Activated naive CD8-positive, alpha-beta T cell treated with anti-CD3 and anti-CD28 coated beads, Interleukin-2, amount 10 ng/mL, durations not matched to agents 7 days and 5 days (primary cell): ENCODE measurements at regions not wholly inside any gene's neighbourhood (a gene's known extent, or its start where the extent isn't known, plus 50 kb on each side); places are given as distances from the start of the nearest gene placed in this dataset.
A peak's percentile ranks its signal among the peaks of the same experiment; 100 is the strongest.

Experiments
- ATAC-seq: fragments of 150-1000 bp; cut with Tn5 transposase; one replicate; pipeline ENCODE4 v1.10.0; 2021; ENCODE audit warnings: low read depth, moderate library complexity
- POLR2A ChIA-PET: fragments of 350-600 bp; sonication (Branson Sonifier 250); formaldehyde crosslinking; loops from one replicate; lab custom pipeline; 2021; ENCODE audit warnings: antibody characterized with exemption; lab: Charles Lee
- DNase-seq: peaks from one replicate; pipeline ENCODE4 v3.0.0; 2021
- H3K27ac Mint-ChIP-seq: one replicate; pipeline ENCODE4 v1.8.0; 2022; ENCODE audit warnings: mild to moderate bottlenecking, mixed read lengths
- H3K27me3 Mint-ChIP-seq: one replicate; pipeline ENCODE4 v1.8.0; 2022; ENCODE audit warnings: mild to moderate bottlenecking, moderate library complexity, mixed read lengths
- H3K36me3 Mint-ChIP-seq: one replicate; pipeline ENCODE4 v1.8.0; 2021; ENCODE audit warnings: mild to moderate bottlenecking, mixed read lengths
- H3K4me1 Mint-ChIP-seq: one replicate; pipeline ENCODE4 v1.8.0; 2021; ENCODE audit warnings: mixed read lengths
- H3K4me3 Mint-ChIP-seq: one replicate; pipeline ENCODE4 v1.8.0; 2022; ENCODE audit warnings: mild to moderate bottlenecking, moderate library complexity, mixed read lengths
- H3K9me3 Mint-ChIP-seq: one replicate; pipeline ENCODE4 v1.8.0; 2021; ENCODE audit warnings: mixed read lengths

- POLR2A ChIA-PET: no interaction called here
- peak overlapping the region; percentile 79 for H3K4me3 Mint-ChIP-seq
- no peak for DNase-seq
- H3K4me1 Mint-ChIP-seq: peaks cover 31% of the 10 kb centered on the region
- peak overlapping the region; percentile 87 for H3K27ac Mint-ChIP-seq
- H3K36me3 Mint-ChIP-seq: peaks cover 9% of the 10 kb centered on the region
- H3K9me3 Mint-ChIP-seq: peaks cover 6% of the 10 kb centered on the region
- no peak for ATAC-seq
- H3K27me3 Mint-ChIP-seq: peaks cover 47% of the 10 kb centered on the region
These were observed 126.8 kb upstream of the SEM1 start for GRCh38 chr7:96836456-96836855.

- H3K4me1 Mint-ChIP-seq: peaks cover 31% of the 10 kb centered on the region
- peaks cover 8% of the 10 kb centered on the region for H3K9me3 Mint-ChIP-seq
- DNase-seq (no peak), ATAC-seq (peak; percentile 97)
- POLR2A ChIA-PET: interaction anchor here (0.7 kb wide), 1 partner anchor 54 kb away, joined by 3 read pairs; no protein-coding TSS in a partner anchor
- H3K27ac Mint-ChIP-seq: peak overlapping the region; percentile 87
- peak overlapping the region; percentile 79 for H3K4me3 Mint-ChIP-seq
- peaks cover 52% of the 10 kb centered on the region for H3K27me3 Mint-ChIP-seq
- H3K36me3 Mint-ChIP-seq: peaks cover 9% of the 10 kb centered on the region
These were observed 127.9 kb upstream of the SEM1 start for GRCh38 chr7:96837593-96837992.

DNA sequence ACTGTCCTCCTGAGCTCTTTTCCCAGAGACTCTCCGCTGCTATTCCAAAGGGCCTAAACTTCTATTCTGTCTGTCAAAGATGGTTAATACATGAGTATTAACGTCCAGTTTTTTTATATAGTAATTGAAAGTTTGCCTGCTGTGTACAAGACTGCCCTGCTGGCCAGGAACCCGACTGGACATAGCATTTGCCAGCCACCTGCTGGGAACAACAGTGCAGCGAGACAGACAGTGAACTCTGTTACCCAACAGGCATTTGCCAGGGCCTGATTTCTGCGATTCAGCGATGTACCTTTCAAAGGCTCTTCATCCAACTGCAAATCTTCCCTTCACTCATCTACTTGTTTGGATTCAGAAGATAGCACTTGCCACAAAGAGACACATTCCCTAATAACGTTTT is 128.8 kb upstream of the SEM1 start:
- DNase-seq (no peak), ATAC-seq (no peak)
- H3K9me3 Mint-ChIP-seq: peaks cover 8% of the 10 kb centered on the region
- H3K27me3 Mint-ChIP-seq: peaks cover 59% of the 10 kb centered on the region
- H3K27ac Mint-ChIP-seq: no peak overlapping the region
- H3K4me3 Mint-ChIP-seq: peak overlapping the region; percentile 29
- H3K4me1 Mint-ChIP-seq: peaks cover 31% of the 10 kb centered on the region
- POLR2A ChIA-PET: no interaction called here
- peaks cover 11% of the 10 kb centered on the region for H3K36me3 Mint-ChIP-seq

GRCh38 chr7:96855139-96855538 is 145.5 kb upstream of the SEM1 start:
- Mint-ChIP-seq H3K4me1 (no peaks in the 10 kb centered on the region), H3K27ac (no peak overlapping the region), H3K36me3 (no peaks in the 10 kb centered on the region), H3K9me3 (peaks cover 3% of the 10 kb centered on the region), H3K4me3 (no peak overlapping the region), H3K27me3 (peaks cover 42% of the 10 kb centered on the region)
- ATAC-seq (no peak), DNase-seq (no peak)
- POLR2A ChIA-PET: no interaction called here

GRCh38 chr7:96855691-96856090 is 146.0 kb upstream of the SEM1 start:
- Mint-ChIP-seq H3K36me3 (no peaks in the 10 kb centered on the region), H3K9me3 (peaks cover 5% of the 10 kb centered on the region), H3K27ac (no peak overlapping the region), H3K27me3 (peaks cover 47% of the 10 kb centered on the region), H3K4me1 (no peaks in the 10 kb centered on the region), H3K4me3 (no peak overlapping the region)
- POLR2A ChIA-PET: no interaction called here
- no peak for ATAC-seq
- no peak for DNase-seq

DNA sequence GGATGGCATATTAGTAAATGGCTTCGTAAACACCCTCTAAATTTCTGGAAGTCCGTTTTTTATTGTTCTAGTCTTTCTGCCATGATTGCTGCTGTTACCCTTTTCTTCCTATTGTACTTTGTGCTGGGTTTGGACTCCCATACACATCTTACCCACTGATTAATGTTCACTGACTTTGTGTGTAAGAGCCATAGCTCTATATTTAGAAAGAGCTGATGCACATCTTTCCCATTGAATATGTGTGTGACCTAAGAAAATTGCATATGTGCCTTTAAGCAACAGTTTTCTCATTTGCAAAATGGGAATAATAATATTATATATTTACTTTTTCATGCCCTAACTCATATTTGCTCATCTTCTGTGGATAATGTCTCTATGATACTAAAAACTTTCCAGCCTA is 135.8 kb upstream of the DLX6 start:
- H3K27ac Mint-ChIP-seq: no peak overlapping the region
- POLR2A ChIA-PET: no interaction called here
- H3K9me3 Mint-ChIP-seq: peaks cover 6% of the 10 kb centered on the region
- H3K4me1 Mint-ChIP-seq: peaks cover 2% of the 10 kb centered on the region
- H3K36me3 Mint-ChIP-seq: no peaks in the 10 kb centered on the region
- DNase-seq (no peak), ATAC-seq (no peak)
- H3K27me3 Mint-ChIP-seq: peaks cover 11% of the 10 kb centered on the region
- H3K4me3 Mint-ChIP-seq: no peak overlapping the region

DNA sequence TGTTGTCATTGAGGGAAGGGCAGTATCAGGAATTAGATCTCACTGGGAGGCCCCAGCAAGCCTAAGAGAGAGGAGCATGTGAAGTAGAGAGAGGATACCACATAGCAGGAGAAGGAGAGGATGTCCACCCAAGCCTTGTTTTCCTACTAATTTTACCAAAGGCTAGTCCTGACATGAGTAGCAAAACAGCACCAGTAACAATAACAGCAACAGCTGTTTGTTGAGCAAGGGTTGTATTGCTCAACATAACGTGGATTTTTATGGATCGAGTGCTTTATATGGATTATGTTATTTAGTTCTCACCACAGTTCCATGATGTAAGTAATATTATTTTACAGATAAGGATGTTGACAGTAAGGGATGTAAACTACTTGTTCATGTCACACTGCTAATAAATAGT is 135.2 kb upstream of the DLX6 start:
- ATAC-seq: no peak
- POLR2A ChIA-PET: no interaction called here

GRCh38 chr7:96870934-96871333 is 134.4 kb upstream of the DLX6 start:
- no peak overlapping the region for H3K27ac Mint-ChIP-seq
- POLR2A ChIA-PET: no interaction called here
- no peak overlapping the region for H3K4me3 Mint-ChIP-seq
- H3K36me3 Mint-ChIP-seq: no peaks in the 10 kb centered on the region
- H3K27me3 Mint-ChIP-seq: peaks cover 7% of the 10 kb centered on the region
- ATAC-seq (no peak), DNase-seq (no peak)
- H3K4me1 Mint-ChIP-seq: peaks cover 2% of the 10 kb centered on the region
- H3K9me3 Mint-ChIP-seq: peaks cover 6% of the 10 kb centered on the region

More for the DNA sequence above, 135.2 kb upstream of the DLX6 start:
- DNase-seq: no peak
- Mint-ChIP-seq H3K4me1 (peaks cover 2% of the 10 kb centered on the region), H3K4me3 (no peak overlapping the region), H3K9me3 (peaks cover 6% of the 10 kb centered on the region), H3K36me3 (no peaks in the 10 kb centered on the region), H3K27ac (no peak overlapping the region), H3K27me3 (peaks cover 7% of the 10 kb centered on the region)

- POLR2A ChIA-PET: no interaction called here
- H3K27me3 Mint-ChIP-seq: no peaks in the 10 kb centered on the region
- H3K4me3 Mint-ChIP-seq: no peak overlapping the region
- H3K27ac Mint-ChIP-seq: no peak overlapping the region
- no peaks in the 10 kb centered on the region for H3K36me3 Mint-ChIP-seq
- DNase-seq (no peak), ATAC-seq (no peak)
- no peaks in the 10 kb centered on the region for H3K4me1 Mint-ChIP-seq
- H3K9me3 Mint-ChIP-seq: no peaks in the 10 kb centered on the region
These were observed 117.9 kb upstream of the DLX6 start for GRCh38 chr7:96887426-96887825.

DNA sequence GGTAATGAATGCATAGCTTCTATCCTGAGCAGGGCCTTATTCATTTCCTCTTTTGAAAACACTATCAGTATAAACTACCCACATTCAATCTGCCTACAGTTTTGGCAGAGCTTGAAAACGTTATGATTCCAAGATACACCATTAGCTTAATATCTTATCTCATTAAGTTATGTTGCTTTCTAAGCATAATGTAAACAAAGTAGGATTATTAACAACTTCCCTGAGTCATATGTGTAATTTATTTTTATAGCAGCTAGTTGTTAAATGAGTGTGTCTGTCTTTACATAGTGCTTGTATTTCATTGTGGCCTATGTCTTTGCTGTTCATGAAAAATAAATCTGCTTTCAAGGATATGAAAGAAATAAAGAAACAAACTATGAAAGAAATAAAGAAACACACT is 106.2 kb upstream of the DLX6 start:
- Mint-ChIP-seq H3K9me3 (no peaks in the 10 kb centered on the region), H3K27me3 (peaks cover 18% of the 10 kb centered on the region), H3K36me3 (no peaks in the 10 kb centered on the region), H3K27ac (no peak overlapping the region), H3K4me3 (no peak overlapping the region), H3K4me1 (no peaks in the 10 kb centered on the region)
- no peak for ATAC-seq
- no peak for DNase-seq
- POLR2A ChIA-PET: no interaction called here

DNA sequence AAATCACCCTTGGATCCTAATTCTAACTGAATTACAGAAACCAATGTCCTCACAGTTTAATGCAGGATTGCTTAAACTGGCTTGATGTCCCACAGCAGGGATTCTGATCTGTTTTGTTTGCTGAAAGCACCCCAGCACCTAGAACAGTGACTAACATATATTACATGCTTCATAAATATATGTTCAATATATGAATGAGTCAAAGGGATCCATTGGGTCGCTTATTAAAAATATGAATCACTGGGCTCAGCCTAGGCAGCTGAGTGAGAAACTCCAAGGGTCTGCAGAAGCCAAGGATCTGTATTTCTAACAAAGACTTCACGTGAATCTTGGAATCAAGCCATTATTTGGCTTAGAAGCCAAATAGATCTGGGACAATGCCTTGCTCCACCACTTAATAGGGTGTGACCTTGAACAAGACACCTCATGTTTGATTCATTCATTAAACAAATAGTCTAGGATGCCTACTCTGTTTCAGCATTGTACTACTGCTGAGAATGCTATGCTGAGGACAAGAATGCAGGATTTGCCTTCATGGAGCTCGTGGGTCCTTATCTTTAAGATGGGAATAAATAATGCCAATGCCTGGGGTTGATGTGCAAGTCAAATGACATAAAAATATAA is 103.4 kb upstream of the DLX6 start:
- Mint-ChIP-seq H3K9me3 (no peaks in the 10 kb centered on the region), H3K27me3 (peaks cover 17% of the 10 kb centered on the region), H3K4me3 (no peak overlapping the region), H3K4me1 (no peaks in the 10 kb centered on the region), H3K36me3 (no peaks in the 10 kb centered on the region), H3K27ac (no peak overlapping the region)
- ATAC-seq (no peak), DNase-seq (no peak)
- POLR2A ChIA-PET: no interaction called here

GRCh38 chr7:96903906-96904305 is 101.4 kb upstream of the DLX6 start:
- Mint-ChIP-seq H3K27me3 (peaks cover 20% of the 10 kb centered on the region), H3K9me3 (no peaks in the 10 kb centered on the region), H3K4me1 (no peaks in the 10 kb centered on the region), H3K36me3 (no peaks in the 10 kb centered on the region), H3K4me3 (no peak overlapping the region), H3K27ac (no peak overlapping the region)
- POLR2A ChIA-PET: no interaction called here
- ATAC-seq (no peak), DNase-seq (no peak)

DNA sequence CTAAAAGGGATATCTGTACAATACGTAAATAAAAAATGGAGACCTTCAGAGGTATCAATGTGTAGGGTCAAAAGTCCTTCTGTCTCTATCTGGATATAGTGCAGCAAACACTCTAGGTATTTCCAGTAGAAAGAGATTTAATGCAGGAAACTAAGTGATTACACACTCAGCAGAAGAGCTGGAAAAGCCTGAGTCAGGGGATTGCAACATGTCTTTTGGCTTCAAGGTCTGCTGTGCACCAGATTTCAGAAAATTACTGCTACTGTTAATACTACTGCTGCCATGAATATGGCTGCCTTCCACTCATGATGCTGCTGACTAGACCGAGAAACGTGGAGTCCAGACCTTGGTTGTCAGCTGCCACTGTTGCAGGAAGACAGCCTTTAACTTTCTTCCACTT is 94.9 kb upstream of the DLX6 start:
- no peak for ATAC-seq
- H3K27ac Mint-ChIP-seq: no peak overlapping the region

GRCh38 chr7:96915029-96915428 is 90.3 kb upstream of the DLX6 start:
- H3K36me3 Mint-ChIP-seq: no peaks in the 10 kb centered on the region
- no peaks in the 10 kb centered on the region for H3K9me3 Mint-ChIP-seq
- DNase-seq (no peak), ATAC-seq (no peak)
- H3K27ac Mint-ChIP-seq: no peak overlapping the region
- H3K4me1 Mint-ChIP-seq: no peaks in the 10 kb centered on the region
- H3K4me3 Mint-ChIP-seq: no peak overlapping the region
- peaks cover 14% of the 10 kb centered on the region for H3K27me3 Mint-ChIP-seq
- POLR2A ChIA-PET: no interaction called here

More for the DNA sequence above, 94.9 kb upstream of the DLX6 start:
- H3K36me3 Mint-ChIP-seq: no peaks in the 10 kb centered on the region
- peaks cover 10% of the 10 kb centered on the region for H3K27me3 Mint-ChIP-seq
- H3K9me3 Mint-ChIP-seq: no peaks in the 10 kb centered on the region
- DNase-seq: no peak
- no peaks in the 10 kb centered on the region for H3K4me1 Mint-ChIP-seq
- POLR2A ChIA-PET: no interaction called here
- no peak overlapping the region for H3K4me3 Mint-ChIP-seq
